GM19043 (cell line): ENCODE measurements at regions not wholly inside any gene's neighbourhood (a gene's known extent, or its start where the extent isn't known, plus 50 kb on each side); places are given as distances from the start of the nearest gene placed in this dataset.

ENCODE experiments used
- ATAC-seq: cut with Tn5 transposase; IDR thresholded peaks from one replicate; pipeline ENCODE4 v1.9.1; 2021; ENCODE audit warnings: low read depth; ENCODE audit not compliant: unreplicated experiment

DNA sequence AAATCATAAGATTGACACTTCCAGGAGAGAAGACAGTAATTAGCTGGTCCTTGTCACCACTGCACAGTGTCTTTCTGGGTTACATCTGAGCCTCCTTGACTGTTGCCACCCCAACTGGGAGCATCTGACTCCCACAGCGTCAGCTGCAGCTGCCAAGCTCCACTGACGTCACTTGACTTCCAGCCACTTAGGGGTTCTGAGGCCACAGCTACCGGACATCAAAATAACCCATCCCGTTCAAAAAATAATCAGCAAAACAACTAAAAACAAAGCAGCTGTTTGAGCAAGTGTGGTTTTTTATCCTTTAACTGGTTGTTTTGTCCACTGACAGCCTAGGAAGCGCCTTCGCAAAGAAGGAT is 206.5 kb upstream of the AGAP1 start:
- no peak for ATAC-seq

GRCh38 chr2:235291461-235291860 is 202.4 kb upstream of the AGAP1 start:
- ATAC-seq = no peak

- ATAC-seq = no peak
These were observed 200.8 kb upstream of the AGAP1 start for GRCh38 chr2:235293061-235293460.

DNA sequence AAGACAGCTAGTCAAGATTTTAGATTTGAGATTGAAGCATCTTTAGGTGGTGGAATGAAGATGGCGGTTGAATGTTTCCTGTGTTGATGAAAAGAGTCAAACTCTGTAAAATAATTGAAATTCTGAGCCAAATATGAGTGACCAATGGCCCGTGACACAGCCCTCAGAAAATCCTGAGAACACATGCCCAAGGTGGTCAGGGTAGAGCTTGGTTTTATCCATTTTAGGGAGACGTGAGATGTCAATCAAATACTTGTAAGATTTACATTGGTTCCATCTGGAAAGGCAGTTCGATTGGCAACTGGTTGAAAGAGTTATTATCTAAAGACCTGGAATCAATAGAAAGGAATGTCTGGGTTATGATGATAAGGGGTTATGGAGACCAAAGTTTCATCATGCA is 198.0 kb upstream of the AGAP1 start:
- no peak for ATAC-seq

- no peak for ATAC-seq
These were observed 193.3 kb upstream of the AGAP1 start for GRCh38 chr2:235300368-235301201.

- ATAC-seq = no peak
These were observed 192.4 kb upstream of the AGAP1 start for GRCh38 chr2:235301202-235302076.

GRCh38 chr2:235302263-235302662 is 191.6 kb upstream of the AGAP1 start:
- ATAC-seq = no peak

DNA sequence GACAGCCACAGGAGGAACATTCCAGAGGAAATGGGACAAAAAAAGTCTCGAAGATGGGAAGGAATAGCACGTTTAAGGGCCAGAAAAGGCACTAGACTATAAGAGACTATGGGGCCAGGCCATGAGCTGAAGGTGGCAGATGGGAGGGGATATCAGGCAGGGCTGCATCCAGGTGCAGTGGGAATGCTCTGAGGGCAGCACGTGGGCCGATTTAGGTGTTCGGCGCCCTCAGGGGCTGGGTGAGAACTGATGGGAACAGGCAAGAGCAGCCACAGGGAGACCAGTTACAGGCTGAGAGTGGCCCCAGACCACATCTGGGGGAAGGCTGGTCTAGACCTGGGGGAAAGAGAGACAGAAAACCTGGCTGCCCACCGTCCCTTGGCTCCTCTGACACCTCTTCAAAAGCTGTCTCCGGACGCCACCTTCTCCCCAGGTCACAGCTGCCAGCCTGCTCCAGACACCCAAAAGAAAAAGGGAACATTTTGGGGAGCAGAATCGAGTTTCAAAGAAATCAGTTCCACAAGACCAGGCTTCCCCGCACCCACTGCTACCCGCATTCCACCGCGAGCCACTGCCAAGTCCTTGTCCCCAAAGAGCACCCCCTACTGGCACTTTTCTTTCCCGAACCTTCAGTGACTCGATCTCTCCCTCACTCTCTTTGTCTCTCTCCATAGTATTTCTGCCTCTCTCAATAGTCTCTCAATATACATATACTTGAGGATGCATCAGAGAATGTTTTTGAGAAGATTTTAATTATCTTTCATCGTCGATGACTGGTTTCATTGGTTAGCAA is 190.1 kb upstream of the AGAP1 start:
- ATAC-seq = no peak

GRCh38 chr2:235305678-235306077 is 188.2 kb upstream of the AGAP1 start:
- no peak for ATAC-seq

DNA sequence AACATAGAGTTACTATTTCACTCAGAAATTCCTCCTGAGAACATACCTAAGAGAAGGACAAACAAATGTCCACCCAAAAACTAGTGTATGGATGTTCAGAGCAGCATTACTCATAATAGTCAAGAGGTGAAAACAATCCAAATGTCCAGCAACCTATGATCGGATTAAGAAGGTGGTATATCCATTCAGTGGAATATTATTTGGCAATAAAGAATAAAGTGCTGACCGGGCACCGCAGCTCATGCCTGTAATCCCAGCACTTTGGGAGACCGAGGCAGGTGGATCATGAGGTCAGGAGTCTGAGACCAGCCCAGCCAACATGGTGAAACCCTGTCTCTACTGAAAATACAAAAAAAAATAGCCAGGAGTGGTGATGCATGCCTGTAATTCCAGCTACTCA is 182.8 kb upstream of the AGAP1 start:
- no peak for ATAC-seq

DNA sequence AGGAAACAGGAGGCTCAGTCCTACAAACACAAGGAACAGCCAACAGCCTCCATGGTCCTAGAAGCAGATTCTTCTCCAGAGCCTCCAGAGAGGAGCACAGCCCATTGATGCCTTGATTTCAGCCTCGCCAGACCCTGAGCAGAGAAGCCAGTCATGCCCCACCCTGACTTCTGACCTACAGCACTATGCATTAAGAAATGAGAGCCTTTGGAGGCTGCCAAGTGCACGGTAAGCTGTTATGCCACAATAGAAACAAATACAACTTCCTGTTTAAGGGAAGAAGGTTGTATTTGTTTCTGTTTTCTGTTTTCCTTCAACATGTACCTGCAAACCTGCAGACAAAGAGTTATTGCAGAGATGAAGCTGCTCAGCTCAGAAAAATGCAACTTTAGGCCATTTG is 181.3 kb upstream of the AGAP1 start:
- ATAC-seq = no peak

- ATAC-seq = no peak
These were observed 179.4 kb upstream of the AGAP1 start for GRCh38 chr2:235314371-235314930.

DNA sequence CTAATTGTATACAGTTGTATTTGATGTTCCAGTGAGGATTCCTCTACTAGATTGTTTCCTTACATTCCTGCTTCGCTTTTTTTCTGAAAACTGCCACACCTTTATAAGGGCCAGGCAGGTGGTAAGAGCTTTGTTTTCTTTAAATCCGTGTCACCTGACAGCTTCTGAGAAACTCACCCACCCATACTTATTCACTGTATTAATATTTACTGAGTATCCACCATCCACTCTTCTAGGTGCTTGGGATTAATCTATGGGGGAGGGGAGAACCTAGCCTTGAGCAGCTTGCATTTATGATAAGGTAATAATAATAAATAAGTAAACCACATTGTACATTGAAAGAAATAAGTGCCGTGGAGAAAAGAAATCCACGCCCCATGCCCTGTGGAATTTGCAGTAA is 174.7 kb upstream of the AGAP1 start:
- no peak for ATAC-seq

GRCh38 chr2:235320326-235320725 is 173.5 kb upstream of the AGAP1 start:
- no peak for ATAC-seq

GRCh38 chr2:235324324-235324723 is 169.5 kb upstream of the AGAP1 start:
- no peak for ATAC-seq

- no peak for ATAC-seq
These were observed 168.7 kb upstream of the AGAP1 start for GRCh38 chr2:235325151-235325550.

DNA sequence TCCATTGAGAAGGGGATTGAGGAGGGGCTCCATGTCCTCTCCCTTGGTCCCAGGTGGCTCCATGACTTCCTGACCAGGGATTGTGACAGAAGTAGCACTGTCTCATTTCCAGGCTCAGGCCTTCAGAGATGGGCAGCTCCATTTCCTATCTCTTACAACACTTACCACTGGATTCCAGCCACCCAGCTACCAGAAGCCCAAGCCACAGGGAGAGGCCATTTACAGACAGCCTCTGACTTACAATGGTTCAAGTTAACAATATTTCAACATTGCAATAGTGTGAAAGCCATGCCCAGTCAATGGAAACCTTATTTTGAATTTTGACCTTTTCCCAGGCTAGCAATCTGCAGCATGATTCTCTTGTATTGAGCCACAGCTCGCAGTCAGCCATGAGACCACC is 164.9 kb upstream of the AGAP1 start:
- no peak for ATAC-seq

GRCh38 chr2:235330775-235331451 is 162.9 kb upstream of the AGAP1 start:
- ATAC-seq = no peak

GRCh38 chr2:235332240-235332890 is 161.5 kb upstream of the AGAP1 start:
- ATAC-seq = no peak

DNA sequence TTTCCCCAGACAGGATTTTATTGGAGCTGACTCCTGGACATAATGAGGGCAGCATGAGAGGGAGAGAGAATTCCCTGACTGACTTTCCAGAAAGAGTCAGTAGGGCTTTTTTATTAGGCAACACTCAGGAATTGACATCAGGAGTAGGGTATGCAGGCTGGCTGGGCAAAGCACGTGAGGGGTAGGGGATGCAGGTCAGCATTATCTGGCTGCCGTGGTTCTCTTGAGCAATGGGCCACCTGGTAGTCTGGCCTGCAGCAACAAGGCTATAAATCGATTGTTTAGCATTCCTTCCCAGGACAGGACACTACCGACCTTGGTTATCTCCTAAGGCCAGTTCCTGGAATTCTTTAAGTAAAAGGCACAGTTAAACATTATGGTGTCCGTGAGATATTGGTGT is 160.8 kb upstream of the AGAP1 start:
- ATAC-seq = no peak
